OCI-LY1 (cell line): ENCODE measurements at regions not wholly inside any gene's neighbourhood (a gene's known extent, or its start where the extent isn't known, plus 50 kb on each side); places are given as distances from the start of the nearest gene placed in this dataset.

Experiments used
- EZH2 ChIP-seq: fragments of 200-600 bp; sonication (generic), shearing (Covaris generic); IDR thresholded peaks from 2 replicates; pipeline ENCODE4 v1.8.0; 2017; ENCODE audit warnings: borderline replicate concordance, mixed run types, mild to moderate bottlenecking, antibody characterized with exemption, low read length, moderate library complexity, mixed read lengths
- TF ChIP-seq, protein P1 (sequence below): fragments of 200-600 bp; sonication (generic), shearing (Covaris generic); IDR thresholded peaks from 2 replicates; pipeline ENCODE4 v1.5.1; 2017; ENCODE audit warnings: mild to moderate bottlenecking, antibody characterized with exemption, low read length, moderate library complexity, mixed read lengths

DNA sequence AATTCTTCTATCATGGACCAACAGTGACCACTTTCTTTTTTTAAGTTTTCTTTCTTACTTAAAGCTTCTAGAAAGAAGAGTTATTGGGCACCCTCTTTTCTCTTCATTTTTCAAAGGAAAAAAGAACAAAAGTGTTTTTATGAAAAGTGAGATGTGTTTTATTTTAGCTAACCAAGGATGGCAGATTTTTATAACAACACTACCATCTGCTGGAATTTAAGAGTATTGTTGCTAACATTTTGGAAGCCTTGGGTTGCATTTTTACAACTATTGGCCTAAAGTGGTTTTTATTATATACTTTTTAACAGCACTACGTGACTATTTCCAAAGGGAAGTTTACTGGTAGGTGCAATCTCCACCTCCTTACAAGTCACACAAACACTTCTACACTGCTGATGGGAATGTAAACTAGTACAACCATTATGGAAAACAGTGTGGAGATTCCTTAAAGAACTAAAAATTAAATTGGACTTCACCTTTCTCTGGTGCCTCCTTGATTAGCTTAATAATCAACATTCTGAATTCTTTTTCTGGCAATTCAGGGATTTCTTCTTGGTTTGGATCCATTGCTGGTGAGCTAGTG lies 237.7 kb upstream of the AGTR1 start:
- TF ChIP-seq, protein P1, sequence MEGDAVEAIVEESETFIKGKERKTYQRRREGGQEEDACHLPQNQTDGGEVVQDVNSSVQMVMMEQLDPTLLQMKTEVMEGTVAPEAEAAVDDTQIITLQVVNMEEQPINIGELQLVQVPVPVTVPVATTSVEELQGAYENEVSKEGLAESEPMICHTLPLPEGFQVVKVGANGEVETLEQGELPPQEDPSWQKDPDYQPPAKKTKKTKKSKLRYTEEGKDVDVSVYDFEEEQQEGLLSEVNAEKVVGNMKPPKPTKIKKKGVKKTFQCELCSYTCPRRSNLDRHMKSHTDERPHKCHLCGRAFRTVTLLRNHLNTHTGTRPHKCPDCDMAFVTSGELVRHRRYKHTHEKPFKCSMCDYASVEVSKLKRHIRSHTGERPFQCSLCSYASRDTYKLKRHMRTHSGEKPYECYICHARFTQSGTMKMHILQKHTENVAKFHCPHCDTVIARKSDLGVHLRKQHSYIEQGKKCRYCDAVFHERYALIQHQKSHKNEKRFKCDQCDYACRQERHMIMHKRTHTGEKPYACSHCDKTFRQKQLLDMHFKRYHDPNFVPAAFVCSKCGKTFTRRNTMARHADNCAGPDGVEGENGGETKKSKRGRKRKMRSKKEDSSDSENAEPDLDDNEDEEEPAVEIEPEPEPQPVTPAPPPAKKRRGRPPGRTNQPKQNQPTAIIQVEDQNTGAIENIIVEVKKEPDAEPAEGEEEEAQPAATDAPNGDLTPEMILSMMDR: peak; percentile 63
- no peak for TF ChIP-seq EZH2
